Neural progenitor cell (in vitro differentiated cells): ENCODE measurements at regions not wholly inside any gene's neighbourhood (a gene's known extent, or its start where the extent isn't known, plus 50 kb on each side); places are given as distances from the start of the nearest gene placed in this dataset.

ENCODE experiments used
- DNase-seq: peaks from one replicate; pipeline ENCODE4 v3.0.0-alpha.2; 2016; ENCODE audit warnings: low spot score
- H2AFZ ChIP-seq: fragments of 200-600 bp; sonication (generic); replicated peaks from 2 replicates; pipeline ENCODE4 v1.6.1; 2016; ENCODE audit warnings: antibody characterized with exemption
- H3F3A ChIP-seq: fragments of 200-600 bp; sonication (generic); 2 replicates; pipeline ENCODE4 v1.6.1; 2016; ENCODE audit warnings: antibody characterized with exemption, low read depth
- H3K27ac ChIP-seq: fragments of 200-600 bp; sonication (generic); 2 replicates; pipeline ENCODE4 v1.5.1; 2016; ENCODE audit warnings: mild to moderate bottlenecking
- H3K27me3 ChIP-seq: fragments of 200-600 bp; sonication (generic); 2 replicates; pipeline ENCODE4 v1.6.1; 2016; ENCODE audit warnings: mild to moderate bottlenecking, moderate library complexity
- H3K36me3 ChIP-seq: fragments of 200-600 bp; sonication (generic); 2 replicates; pipeline ENCODE4 v1.5.1; 2016
- H3K4me1 ChIP-seq: fragments of 200-600 bp; sonication (generic); 2 replicates; pipeline ENCODE4 v1.6.1; 2016; ENCODE audit warnings: mixed run types
- H3K4me2 ChIP-seq: fragments of 200-600 bp; sonication (generic); 2 replicates; pipeline ENCODE4 v1.6.1; 2016
- H3K4me3 ChIP-seq: fragments of 200-600 bp; sonication (generic); 2 replicates; pipeline ENCODE4 v1.5.1; 2016
- H3K79me2 ChIP-seq: fragments of 200-600 bp; sonication (generic); 2 replicates; pipeline ENCODE4 v1.6.1; 2016; ENCODE audit warnings: low read depth
- H3K9ac ChIP-seq: fragments of 200-600 bp; sonication (generic); 2 replicates; pipeline ENCODE4 v1.6.1; 2016
- H3K9me3 ChIP-seq: fragments of 200-600 bp; sonication (generic); 2 replicates; pipeline ENCODE4 v1.5.1; 2016; ENCODE audit warnings: low read depth
- H4K20me1 ChIP-seq: fragments of 200-600 bp; sonication (generic); 2 replicates; pipeline ENCODE4 v1.6.1; 2016; ENCODE audit warnings: low read depth
- H3K27ac Mint-ChIP-seq: 3 replicates; pipeline ENCODE4 v1.8.0; 2021; ENCODE audit warnings: mixed read lengths
- H3K27me3 Mint-ChIP-seq: 2 replicates; pipeline ENCODE4 v1.8.0; 2022; ENCODE audit warnings: low read depth, mild to moderate bottlenecking, inconsistent platforms, moderate library complexity, mixed read lengths; ENCODE audit not compliant: insufficient read depth
- H3K36me3 Mint-ChIP-seq: 3 replicates; pipeline ENCODE4 v1.8.0; 2021; ENCODE audit warnings: mixed read lengths
- H3K4me1 Mint-ChIP-seq: 3 replicates; pipeline ENCODE4 v1.8.0; 2021; ENCODE audit warnings: mixed read lengths
- H3K4me3 Mint-ChIP-seq: 3 replicates; pipeline ENCODE4 v1.8.0; 2021; ENCODE audit warnings: mild to moderate bottlenecking, moderate library complexity, mixed read lengths
- H3K9me3 Mint-ChIP-seq: 3 replicates; pipeline ENCODE4 v1.8.0; 2020; ENCODE audit warnings: mixed read lengths
- EZH2 ChIP-seq: fragments of 200-600 bp; sonication (generic); IDR thresholded peaks from 2 replicates; pipeline ENCODE4 v1.6.1; 2017; ENCODE audit warnings: antibody characterized with exemption, mild to moderate bottlenecking, moderate library complexity
- EZH2phosphoT487 ChIP-seq: fragments of 200-600 bp; sonication (generic); IDR thresholded peaks from 2 replicates; pipeline ENCODE4 v1.6.1; 2017; ENCODE audit warnings: antibody characterized with exemption
- TF ChIP-seq, protein P1 (sequence below): fragments of 200-600 bp; sonication (generic); IDR thresholded peaks from 2 replicates; pipeline ENCODE4 v1.5.1; 2017; ENCODE audit warnings: antibody characterized with exemption, mild to moderate bottlenecking

DNA sequence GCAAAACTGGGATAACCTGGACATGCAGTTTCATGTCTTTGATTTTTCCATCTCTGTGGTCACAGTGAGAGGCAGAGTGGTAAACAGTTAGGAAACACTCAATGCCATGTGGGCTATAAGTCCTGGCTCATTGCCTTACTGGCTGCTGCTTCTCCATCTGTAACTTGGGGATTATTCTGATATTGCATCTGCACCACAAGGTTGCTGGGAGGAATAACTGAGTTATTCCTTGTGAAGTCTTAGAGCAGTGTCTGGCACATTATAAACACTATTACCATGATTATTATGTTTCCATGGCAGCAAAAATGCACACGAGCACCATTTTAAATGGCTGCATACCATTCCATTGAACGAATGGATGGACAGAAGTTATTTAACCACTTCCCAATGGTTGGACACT, 111.7 kb upstream of the CDH5 start:
- Histone ChIP-seq H4K20me1 (no peaks in the 10 kb centered on the region), H3F3A (no peaks in the 10 kb centered on the region), H3K27ac (no peak overlapping the region), H3K4me1 (no peaks in the 10 kb centered on the region), H3K27me3 (no peaks in the 10 kb centered on the region), H3K79me2 (no peaks in the 10 kb centered on the region), H3K36me3 (no peaks in the 10 kb centered on the region), H2AFZ (no peak overlapping the region), H3K4me3 (no peak overlapping the region), H3K9ac (no peak overlapping the region), H3K9me3 (no peaks in the 10 kb centered on the region), H3K4me2 (no peak overlapping the region)
- H3K27ac Mint-ChIP-seq, result no peak overlapping the region
- peaks cover 16% of the 10 kb centered on the region for H3K4me1 Mint-ChIP-seq
- H3K36me3 Mint-ChIP-seq, result no peaks in the 10 kb centered on the region
- no peak for DNase-seq
- TF ChIP-seq EZH2 (no peak), EZH2phosphoT487 (no peak)
- TF ChIP-seq, protein P1, sequence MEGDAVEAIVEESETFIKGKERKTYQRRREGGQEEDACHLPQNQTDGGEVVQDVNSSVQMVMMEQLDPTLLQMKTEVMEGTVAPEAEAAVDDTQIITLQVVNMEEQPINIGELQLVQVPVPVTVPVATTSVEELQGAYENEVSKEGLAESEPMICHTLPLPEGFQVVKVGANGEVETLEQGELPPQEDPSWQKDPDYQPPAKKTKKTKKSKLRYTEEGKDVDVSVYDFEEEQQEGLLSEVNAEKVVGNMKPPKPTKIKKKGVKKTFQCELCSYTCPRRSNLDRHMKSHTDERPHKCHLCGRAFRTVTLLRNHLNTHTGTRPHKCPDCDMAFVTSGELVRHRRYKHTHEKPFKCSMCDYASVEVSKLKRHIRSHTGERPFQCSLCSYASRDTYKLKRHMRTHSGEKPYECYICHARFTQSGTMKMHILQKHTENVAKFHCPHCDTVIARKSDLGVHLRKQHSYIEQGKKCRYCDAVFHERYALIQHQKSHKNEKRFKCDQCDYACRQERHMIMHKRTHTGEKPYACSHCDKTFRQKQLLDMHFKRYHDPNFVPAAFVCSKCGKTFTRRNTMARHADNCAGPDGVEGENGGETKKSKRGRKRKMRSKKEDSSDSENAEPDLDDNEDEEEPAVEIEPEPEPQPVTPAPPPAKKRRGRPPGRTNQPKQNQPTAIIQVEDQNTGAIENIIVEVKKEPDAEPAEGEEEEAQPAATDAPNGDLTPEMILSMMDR, result no peak
- peaks cover 2% of the 10 kb centered on the region for H3K27me3 Mint-ChIP-seq
- no peaks in the 10 kb centered on the region for H3K9me3 Mint-ChIP-seq
- no peak overlapping the region for H3K4me3 Mint-ChIP-seq

DNA sequence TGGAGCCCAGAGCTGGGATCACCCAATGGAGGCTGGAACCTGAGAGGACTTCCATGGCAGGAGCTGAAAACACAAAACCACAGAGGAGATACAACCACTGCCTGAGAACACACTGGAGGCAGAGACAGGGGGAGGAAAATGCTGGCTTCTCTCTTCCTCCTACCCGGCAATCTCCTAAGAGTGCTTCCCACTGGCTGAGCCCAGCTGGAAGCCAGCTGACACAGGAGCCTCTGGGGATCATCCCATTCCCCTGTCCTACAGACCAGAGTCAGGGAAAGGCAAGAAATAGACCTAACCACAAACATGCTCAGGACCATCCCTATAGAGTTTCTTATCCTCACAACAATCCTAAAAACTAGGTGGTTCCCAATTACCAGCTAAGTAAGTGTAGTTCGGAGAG, 112.4 kb upstream of the CDH5 start:
- Histone ChIP-seq H3K36me3 (no peaks in the 10 kb centered on the region), H3K27me3 (no peaks in the 10 kb centered on the region), H3K4me1 (no peaks in the 10 kb centered on the region), H3F3A (no peaks in the 10 kb centered on the region), H3K9me3 (no peaks in the 10 kb centered on the region), H3K79me2 (no peaks in the 10 kb centered on the region), H3K4me2 (no peak overlapping the region), H4K20me1 (no peaks in the 10 kb centered on the region), H3K9ac (no peak overlapping the region), H3K27ac (no peak overlapping the region), H3K4me3 (no peak overlapping the region), H2AFZ (no peak overlapping the region)
- no peak for TF ChIP-seq EZH2
- TF ChIP-seq, protein P1, result no peak
- no peak for TF ChIP-seq EZH2phosphoT487
- Mint-ChIP-seq H3K27ac (no peak overlapping the region), H3K36me3 (no peaks in the 10 kb centered on the region), H3K27me3 (peaks cover 2% of the 10 kb centered on the region), H3K9me3 (no peaks in the 10 kb centered on the region), H3K4me1 (peaks cover 16% of the 10 kb centered on the region), H3K4me3 (no peak overlapping the region)
- no peak for DNase-seq

DNA sequence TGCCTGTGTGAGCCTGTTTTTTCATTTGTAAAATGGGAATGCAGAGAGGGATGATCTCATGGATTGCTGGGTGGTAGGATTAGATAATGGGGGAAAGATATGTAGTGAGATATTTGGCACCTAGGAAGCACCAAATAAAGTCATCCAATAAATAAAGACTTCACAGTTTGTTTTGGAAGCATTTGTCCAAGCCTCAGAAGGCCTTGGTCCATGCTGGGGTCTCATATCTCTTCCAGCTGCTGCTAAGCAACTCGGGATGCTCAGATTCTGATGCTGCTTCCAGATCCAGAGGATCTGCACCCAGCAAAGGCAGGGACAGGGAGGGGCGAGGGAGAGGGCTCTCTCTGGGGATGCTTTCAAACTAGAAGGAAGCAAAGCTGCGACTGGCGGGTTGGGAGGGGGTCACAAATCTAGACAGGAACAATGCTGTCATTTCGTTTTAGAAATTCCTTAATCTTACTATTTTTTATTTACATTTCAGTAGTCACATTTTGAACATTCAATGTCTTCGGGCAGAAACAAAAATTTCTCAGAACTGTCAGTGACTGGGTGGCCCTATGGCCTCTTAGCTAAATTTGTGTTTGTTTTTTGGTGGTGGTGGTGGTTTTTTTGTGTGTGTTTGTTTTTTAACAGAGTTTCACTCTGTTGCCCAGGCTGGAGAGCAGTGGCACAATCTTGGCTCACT, 114.9 kb upstream of the CDH5 start:
- no peaks in the 10 kb centered on the region for H3K36me3 ChIP-seq
- no peak for DNase-seq
- TF ChIP-seq EZH2 (no peak), EZH2phosphoT487 (no peak)
- TF ChIP-seq, protein P1, result no peak
- H3K27ac ChIP-seq, result no peak overlapping the region
- H3K4me2 ChIP-seq, result no peak overlapping the region
- H3K79me2 ChIP-seq, result no peaks in the 10 kb centered on the region
- H3K4me1 ChIP-seq, result no peaks in the 10 kb centered on the region
- Mint-ChIP-seq H3K4me1 (peaks cover 23% of the 10 kb centered on the region), H3K9me3 (no peaks in the 10 kb centered on the region), H3K27ac (no peak overlapping the region), H3K36me3 (no peaks in the 10 kb centered on the region), H3K4me3 (no peak overlapping the region), H3K27me3 (peaks cover 2% of the 10 kb centered on the region)
- H3K27me3 ChIP-seq, result no peaks in the 10 kb centered on the region
- H3K9ac ChIP-seq, result no peak overlapping the region
- no peaks in the 10 kb centered on the region for H4K20me1 ChIP-seq
- no peaks in the 10 kb centered on the region for H3K9me3 ChIP-seq
- no peaks in the 10 kb centered on the region for H3F3A ChIP-seq
- no peak overlapping the region for H2AFZ ChIP-seq
- no peak overlapping the region for H3K4me3 ChIP-seq
